HG03469 (cell line): ENCODE measurements at regions not wholly inside any gene's neighbourhood (a gene's known extent, or its start where the extent isn't known, plus 50 kb on each side); places are given as distances from the start of the nearest gene placed in this dataset.

Source experiments
- ATAC-seq: cut with Tn5 transposase; IDR thresholded peaks from one replicate; pipeline ENCODE4 v1.9.1; 2021; ENCODE audit warnings: mild to moderate bottlenecking, moderate library complexity, moderate number of reproducible peaks; ENCODE audit not compliant: unreplicated experiment

- ATAC-seq = no peak
These were observed 691.1 kb downstream of the UQCRFS1 start for GRCh38 chr19:28521614-28522544.

GRCh38 chr19:28520998-28521568 is 691.9 kb downstream of the UQCRFS1 start:
- no peak for ATAC-seq

- ATAC-seq = no peak
These were observed 692.7 kb downstream of the UQCRFS1 start for GRCh38 chr19:28519952-28520861.

- ATAC-seq = no peak
These were observed 693.7 kb downstream of the UQCRFS1 start for GRCh38 chr19:28519218-28519779.

- ATAC-seq = no peak
These were observed 696.5 kb downstream of the UQCRFS1 start for GRCh38 chr19:28516415-28516872.

- ATAC-seq = no peak
These were observed 698.8 kb downstream of the UQCRFS1 start for GRCh38 chr19:28514166-28514565.

- ATAC-seq = no peak
These were observed 701.3 kb downstream of the UQCRFS1 start for GRCh38 chr19:28511655-28512054.

GRCh38 chr19:28509079-28509895 is 703.7 kb downstream of the UQCRFS1 start:
- ATAC-seq = no peak

- ATAC-seq = no peak
These were observed 704.3 kb downstream of the UQCRFS1 start for GRCh38 chr19:28508666-28509065.

GRCh38 chr19:28505933-28506332 is 707.0 kb downstream of the UQCRFS1 start:
- ATAC-seq = no peak

- no peak for ATAC-seq
These were observed 707.8 kb downstream of the UQCRFS1 start for GRCh38 chr19:28505134-28505533.

- no peak for ATAC-seq
These were observed 708.2 kb downstream of the UQCRFS1 start for GRCh38 chr19:28504727-28505126.

- ATAC-seq = no peak
These were observed 708.8 kb downstream of the UQCRFS1 start for GRCh38 chr19:28504139-28504538.

GRCh38 chr19:28502879-28503734 is 709.8 kb downstream of the UQCRFS1 start:
- ATAC-seq = no peak

- ATAC-seq = no peak
These were observed 711.0 kb downstream of the UQCRFS1 start for GRCh38 chr19:28501976-28502375.

- no peak for ATAC-seq
These were observed 711.8 kb downstream of the UQCRFS1 start for GRCh38 chr19:28500982-28501630.

GRCh38 chr19:28500296-28500695 is 712.7 kb downstream of the UQCRFS1 start:
- no peak for ATAC-seq

GRCh38 chr19:28498404-28498976 is 714.5 kb downstream of the UQCRFS1 start:
- ATAC-seq = no peak
